ENCODE measurements at regions not wholly inside any gene's neighbourhood (a gene's known extent, or its start where the extent isn't known, plus 50 kb on each side); places are given as distances from the start of the nearest gene placed in this dataset.

DNA sequence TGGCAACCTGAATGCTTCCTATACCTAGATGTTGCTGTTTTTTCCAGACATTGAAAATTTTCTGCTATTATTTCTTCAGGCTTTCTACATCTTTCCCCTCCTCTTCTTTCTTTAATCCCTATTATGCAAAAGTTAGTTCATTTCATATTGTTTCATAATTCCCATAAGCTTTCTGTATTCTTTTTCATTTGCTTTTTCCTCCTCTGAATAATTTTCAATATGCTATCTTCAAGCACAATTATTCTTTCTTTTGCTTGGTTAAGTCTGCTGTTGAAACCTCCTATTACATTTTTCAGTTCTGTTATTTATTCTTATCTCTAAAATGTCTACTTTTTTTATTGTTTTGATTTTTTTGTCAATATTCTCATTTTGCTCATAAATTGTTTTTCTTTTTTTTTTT lies 947.1 kb upstream of the MIR17HG start:
- Histone ChIP-seq H3K27me3 (ENCODE audit: low read length) (no peaks in the 10 kb centered on the region), H3K9me3 (ENCODE audit: insufficient read depth, low read length) (no peaks in the 10 kb centered on the region), H3K27ac (ENCODE audit: low read depth, low read length) (no peak overlapping the region), H3K9ac (ENCODE audit: low read length) (no peak overlapping the region), H4K20me1 (ENCODE audit: low read depth, low read length) (no peaks in the 10 kb centered on the region), H3K4me2 (ENCODE audit: low read depth, low read length, poor library complexity, severe bottlenecking) (no peak overlapping the region), H3K79me2 (ENCODE audit: insufficient read depth, low read length) (no peaks in the 10 kb centered on the region), H3F3A (ENCODE audit: insufficient read depth) (no peaks in the 10 kb centered on the region), H3K9me2 (replicated peaks; ENCODE audit: insufficient read depth, low read length) (no peaks in the 10 kb centered on the region), H3K36me3 (ENCODE audit: low read length) (no peaks in the 10 kb centered on the region), H3K4me3 (ENCODE audit: insufficient read depth, low read length, poor library complexity, severe bottlenecking) (no peak overlapping the region), H2AFZ (ENCODE audit: low read depth, low read length, severe bottlenecking) (no peak overlapping the region)
- no peak for TF ChIP-seq EZH2phosphoT487 (conservative IDR thresholded peaks at IDR 0.05; ENCODE audit: low read length)
- TF ChIP-seq, protein P1, sequence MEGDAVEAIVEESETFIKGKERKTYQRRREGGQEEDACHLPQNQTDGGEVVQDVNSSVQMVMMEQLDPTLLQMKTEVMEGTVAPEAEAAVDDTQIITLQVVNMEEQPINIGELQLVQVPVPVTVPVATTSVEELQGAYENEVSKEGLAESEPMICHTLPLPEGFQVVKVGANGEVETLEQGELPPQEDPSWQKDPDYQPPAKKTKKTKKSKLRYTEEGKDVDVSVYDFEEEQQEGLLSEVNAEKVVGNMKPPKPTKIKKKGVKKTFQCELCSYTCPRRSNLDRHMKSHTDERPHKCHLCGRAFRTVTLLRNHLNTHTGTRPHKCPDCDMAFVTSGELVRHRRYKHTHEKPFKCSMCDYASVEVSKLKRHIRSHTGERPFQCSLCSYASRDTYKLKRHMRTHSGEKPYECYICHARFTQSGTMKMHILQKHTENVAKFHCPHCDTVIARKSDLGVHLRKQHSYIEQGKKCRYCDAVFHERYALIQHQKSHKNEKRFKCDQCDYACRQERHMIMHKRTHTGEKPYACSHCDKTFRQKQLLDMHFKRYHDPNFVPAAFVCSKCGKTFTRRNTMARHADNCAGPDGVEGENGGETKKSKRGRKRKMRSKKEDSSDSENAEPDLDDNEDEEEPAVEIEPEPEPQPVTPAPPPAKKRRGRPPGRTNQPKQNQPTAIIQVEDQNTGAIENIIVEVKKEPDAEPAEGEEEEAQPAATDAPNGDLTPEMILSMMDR (IDR thresholded peaks at IDR 0.05; ENCODE audit: insufficient read depth, low read length, poor library complexity, severe bottlenecking): no peak

DNA sequence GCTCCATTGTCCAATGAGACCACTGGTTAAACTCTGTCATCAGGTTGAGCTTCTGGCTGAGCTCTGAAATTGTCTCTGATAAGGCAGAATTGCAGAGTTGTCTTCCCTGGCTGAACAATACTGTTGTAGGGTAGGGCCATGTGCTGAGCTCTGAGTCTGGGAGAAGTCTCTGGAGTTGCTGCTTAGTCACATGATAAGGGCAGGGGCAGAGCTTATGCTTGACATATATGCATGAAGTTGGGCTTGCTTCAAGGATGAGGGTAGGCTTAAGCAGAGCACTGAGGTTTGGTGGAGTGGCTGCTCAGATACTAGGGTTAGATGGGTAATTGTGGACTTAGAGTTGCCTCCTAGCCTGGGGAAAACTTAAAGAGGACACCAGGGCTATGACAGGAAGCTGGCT lies 946.3 kb upstream of the MIR17HG start:
- Histone ChIP-seq H3K27me3 (ENCODE audit: low read length) (no peaks in the 10 kb centered on the region), H3K9me3 (ENCODE audit: insufficient read depth, low read length) (no peaks in the 10 kb centered on the region), H3K4me2 (ENCODE audit: low read depth, low read length, poor library complexity, severe bottlenecking) (no peak overlapping the region), H4K20me1 (ENCODE audit: low read depth, low read length) (no peaks in the 10 kb centered on the region), H3K79me2 (ENCODE audit: insufficient read depth, low read length) (no peaks in the 10 kb centered on the region), H2AFZ (ENCODE audit: low read depth, low read length, severe bottlenecking) (no peak overlapping the region), H3K9me2 (replicated peaks; ENCODE audit: insufficient read depth, low read length) (no peaks in the 10 kb centered on the region), H3K4me3 (ENCODE audit: insufficient read depth, low read length, poor library complexity, severe bottlenecking) (no peak overlapping the region), H3K27ac (ENCODE audit: low read depth, low read length) (no peak overlapping the region), H3F3A (ENCODE audit: insufficient read depth) (no peaks in the 10 kb centered on the region), H3K36me3 (ENCODE audit: low read length) (no peaks in the 10 kb centered on the region), H3K9ac (ENCODE audit: low read length) (no peak overlapping the region)
- no peak for TF ChIP-seq EZH2phosphoT487 (conservative IDR thresholded peaks at IDR 0.05; ENCODE audit: low read length)
- TF ChIP-seq, protein P1 (IDR thresholded peaks at IDR 0.05; ENCODE audit: insufficient read depth, low read length, poor library complexity, severe bottlenecking): no peak

DNA sequence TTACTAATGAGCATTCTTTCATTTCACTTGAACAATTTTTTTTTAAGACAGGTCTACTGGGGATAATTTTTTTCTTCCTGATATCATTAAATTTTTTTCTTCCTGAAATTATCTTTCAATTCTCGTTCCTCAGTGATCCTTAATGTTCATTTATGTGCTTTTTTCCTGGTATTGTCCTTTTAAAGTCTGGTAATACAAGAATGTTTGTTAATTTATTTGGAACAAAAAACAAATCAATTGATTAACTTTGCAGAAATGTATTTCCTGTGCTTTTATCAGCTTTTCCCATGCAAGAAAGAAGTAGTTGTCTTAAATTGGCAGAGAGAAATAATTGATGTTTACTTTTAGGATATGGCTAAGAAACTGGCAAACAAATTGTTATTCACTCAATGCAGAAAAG lies 945.4 kb upstream of the MIR17HG start:
- Histone ChIP-seq H3K27ac (ENCODE audit: low read depth, low read length) (no peak overlapping the region), H3K9ac (ENCODE audit: low read length) (no peak overlapping the region), H3K4me2 (ENCODE audit: low read depth, low read length, poor library complexity, severe bottlenecking) (no peak overlapping the region), H3K27me3 (ENCODE audit: low read length) (no peaks in the 10 kb centered on the region), H3K79me2 (ENCODE audit: insufficient read depth, low read length) (no peaks in the 10 kb centered on the region), H3F3A (ENCODE audit: insufficient read depth) (no peaks in the 10 kb centered on the region), H3K9me2 (replicated peaks; ENCODE audit: insufficient read depth, low read length) (no peaks in the 10 kb centered on the region), H3K9me3 (ENCODE audit: insufficient read depth, low read length) (no peaks in the 10 kb centered on the region), H3K36me3 (ENCODE audit: low read length) (no peaks in the 10 kb centered on the region), H2AFZ (ENCODE audit: low read depth, low read length, severe bottlenecking) (no peak overlapping the region), H3K4me3 (ENCODE audit: insufficient read depth, low read length, poor library complexity, severe bottlenecking) (no peak overlapping the region), H4K20me1 (ENCODE audit: low read depth, low read length) (no peaks in the 10 kb centered on the region)
- TF ChIP-seq, protein P1 (IDR thresholded peaks at IDR 0.05; ENCODE audit: insufficient read depth, low read length, poor library complexity, severe bottlenecking): no peak
- no peak for TF ChIP-seq EZH2phosphoT487 (conservative IDR thresholded peaks at IDR 0.05; ENCODE audit: low read length)
